SU-DHL-6 (cell line): ENCODE measurements at regions not wholly inside any gene's neighbourhood (a gene's known extent, or its start where the extent isn't known, plus 50 kb on each side); places are given as distances from the start of the nearest gene placed in this dataset.

Source experiments
- H2AFZ ChIP-seq: fragments of 200-600 bp; sonication (generic); 2 replicates; pipeline ENCODE4 v1.6.1; 2014; ENCODE audit warnings: low read depth, mild to moderate bottlenecking, moderate library complexity, mixed read lengths, antibody characterized with exemption, low read length; ENCODE audit not compliant: severe bottlenecking
- H3F3A ChIP-seq: fragments of 200-600 bp; shearing (Covaris generic); 2 replicates; pipeline ENCODE4 v1.6.0; 2016; ENCODE audit warnings: antibody characterized with exemption, mild to moderate bottlenecking; ENCODE audit not compliant: insufficient read depth
- H3K27ac ChIP-seq: fragments of 200-600 bp; sonication (generic); 2 replicates; pipeline ENCODE4 v1.5.1; 2016; ENCODE audit warnings: low read depth, mild to moderate bottlenecking, low read length, moderate library complexity, mixed read lengths
- H3K27me3 ChIP-seq: fragments of 200-600 bp; sonication (generic), shearing (Covaris generic); 2 replicates; pipeline ENCODE4 v1.6.0; 2014; ENCODE audit warnings: mild to moderate bottlenecking, low read length
- H3K36me3 ChIP-seq: fragments of 200-600 bp; sonication (generic); 2 replicates; pipeline ENCODE4 v1.6.1; 2014; ENCODE audit warnings: mild to moderate bottlenecking, low read length, mixed read lengths
- H3K4me2 ChIP-seq: fragments of 300-600, 200-600 bp; shearing (Covaris generic), sonication (generic); 2 replicates; pipeline ENCODE4 v1.6.0; 2014; ENCODE audit warnings: low read length, low read depth, mild to moderate bottlenecking; ENCODE audit not compliant: poor library complexity, severe bottlenecking
- H3K4me3 ChIP-seq: fragments of 200-600 bp; sonication (generic); 2 replicates; pipeline ENCODE4 v1.5.1; 2014; ENCODE audit warnings: antibody characterized with exemption, low read length, mild to moderate bottlenecking, mixed read lengths; ENCODE audit not compliant: insufficient read depth, poor library complexity, severe bottlenecking
- H3K79me2 ChIP-seq: fragments of 200-600 bp; sonication (generic); 2 replicates; pipeline ENCODE4 v1.6.1; 2014; ENCODE audit warnings: mild to moderate bottlenecking, low read length, moderate library complexity; ENCODE audit not compliant: insufficient read depth
- H3K9ac ChIP-seq: fragments of 200-600 bp; sonication (generic); 2 replicates; pipeline ENCODE4 v1.7.0; 2014; ENCODE audit warnings: mild to moderate bottlenecking, low read length
- H3K9me2 ChIP-seq: fragments of 200-600 bp; sonication (generic); replicated peaks from 2 replicates; pipeline ENCODE4 v1.6.1; 2014; ENCODE audit warnings: low read length; ENCODE audit not compliant: insufficient read depth
- H3K9me3 ChIP-seq: fragments of 200-600 bp; sonication (generic); 2 replicates; pipeline ENCODE4 v1.6.1; 2014; ENCODE audit warnings: low read length, mixed read lengths; ENCODE audit not compliant: insufficient read depth
- H4K20me1 ChIP-seq: fragments of 200-600 bp; sonication (generic); 2 replicates; pipeline ENCODE4 v1.6.1; 2014; ENCODE audit warnings: low read depth, mild to moderate bottlenecking, antibody characterized with exemption, low read length, moderate library complexity, mixed read lengths
- EZH2phosphoT487 ChIP-seq: fragments of 200-600 bp; sonication (generic), shearing (Covaris generic); conservative IDR thresholded peaks from 2 replicates; pipeline ENCODE4 v1.6.1; 2018; ENCODE audit warnings: mild to moderate bottlenecking, antibody characterized with exemption, low read length, moderate library complexity, mixed read lengths
- TF ChIP-seq, protein P1 (sequence below): fragments of 200-600 bp; sonication (generic); IDR thresholded peaks from one replicate; pipeline ENCODE4 v1.5.1; 2017; ENCODE audit warnings: antibody characterized with exemption, mild to moderate bottlenecking, low read length, moderate library complexity; ENCODE audit not compliant: insufficient read depth, poor library complexity, severe bottlenecking

GRCh38 chr3:61353382-61353781 lies 102.1 kb upstream of the FHIT start:
- no peak overlapping the region for H3K9ac ChIP-seq
- no peak overlapping the region for H3K27ac ChIP-seq
- TF ChIP-seq, protein P1, sequence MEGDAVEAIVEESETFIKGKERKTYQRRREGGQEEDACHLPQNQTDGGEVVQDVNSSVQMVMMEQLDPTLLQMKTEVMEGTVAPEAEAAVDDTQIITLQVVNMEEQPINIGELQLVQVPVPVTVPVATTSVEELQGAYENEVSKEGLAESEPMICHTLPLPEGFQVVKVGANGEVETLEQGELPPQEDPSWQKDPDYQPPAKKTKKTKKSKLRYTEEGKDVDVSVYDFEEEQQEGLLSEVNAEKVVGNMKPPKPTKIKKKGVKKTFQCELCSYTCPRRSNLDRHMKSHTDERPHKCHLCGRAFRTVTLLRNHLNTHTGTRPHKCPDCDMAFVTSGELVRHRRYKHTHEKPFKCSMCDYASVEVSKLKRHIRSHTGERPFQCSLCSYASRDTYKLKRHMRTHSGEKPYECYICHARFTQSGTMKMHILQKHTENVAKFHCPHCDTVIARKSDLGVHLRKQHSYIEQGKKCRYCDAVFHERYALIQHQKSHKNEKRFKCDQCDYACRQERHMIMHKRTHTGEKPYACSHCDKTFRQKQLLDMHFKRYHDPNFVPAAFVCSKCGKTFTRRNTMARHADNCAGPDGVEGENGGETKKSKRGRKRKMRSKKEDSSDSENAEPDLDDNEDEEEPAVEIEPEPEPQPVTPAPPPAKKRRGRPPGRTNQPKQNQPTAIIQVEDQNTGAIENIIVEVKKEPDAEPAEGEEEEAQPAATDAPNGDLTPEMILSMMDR: no peak
- TF ChIP-seq EZH2phosphoT487: no peak
- H3K4me3 ChIP-seq: no peak overlapping the region
- no peaks in the 10 kb centered on the region for H3K36me3 ChIP-seq
- H2AFZ ChIP-seq: no peak overlapping the region
- no peaks in the 10 kb centered on the region for H3K9me2 ChIP-seq
- no peaks in the 10 kb centered on the region for H3K9me3 ChIP-seq
- no peaks in the 10 kb centered on the region for H4K20me1 ChIP-seq
- H3K27me3 ChIP-seq: no peaks in the 10 kb centered on the region
- no peaks in the 10 kb centered on the region for H3K79me2 ChIP-seq
- no peaks in the 10 kb centered on the region for H3F3A ChIP-seq
- H3K4me2 ChIP-seq: no peak overlapping the region

DNA sequence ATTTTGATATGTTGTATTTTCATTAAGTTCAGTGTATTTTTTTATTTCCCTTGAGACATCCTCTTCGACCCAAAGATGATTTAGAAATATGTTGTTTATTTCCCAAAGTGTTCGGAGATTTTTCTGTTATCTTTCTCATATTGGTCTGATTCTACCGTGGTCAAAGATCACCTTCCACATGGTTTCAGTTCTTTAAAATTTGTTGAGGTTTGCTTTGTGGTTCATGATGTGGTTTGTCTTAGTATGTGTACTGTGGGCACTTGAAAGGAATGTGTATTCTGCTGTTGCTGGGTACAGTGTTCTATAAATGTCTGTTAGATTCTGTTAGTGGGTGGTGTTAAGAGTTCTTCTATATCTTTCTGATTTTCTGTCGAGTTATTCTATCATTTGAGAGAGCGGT lies 103.4 kb upstream of the FHIT start:
- H3K27ac ChIP-seq: no peak overlapping the region
- TF ChIP-seq, protein P1: no peak
- TF ChIP-seq EZH2phosphoT487: no peak

DNA sequence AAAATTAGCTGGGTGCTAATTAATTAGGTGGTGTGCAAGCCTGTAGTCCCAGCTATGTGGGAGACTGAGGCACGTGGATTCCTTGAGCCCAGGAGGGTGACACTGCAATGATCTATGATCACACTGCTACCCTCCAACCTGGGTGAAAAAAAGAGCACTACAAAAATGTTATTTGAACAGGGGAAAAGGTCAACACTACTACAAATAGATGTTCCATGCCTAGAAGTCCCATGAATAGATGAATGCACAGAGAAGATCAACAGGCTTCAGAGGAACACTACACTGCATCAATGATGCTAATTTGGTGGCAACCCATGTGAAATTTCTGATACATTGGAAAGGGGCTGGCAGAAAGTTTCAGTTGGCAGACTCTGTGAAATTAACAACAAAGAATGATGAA lies 105.4 kb upstream of the FHIT start:
- Histone ChIP-seq H3K4me3 (no peak overlapping the region), H4K20me1 (no peaks in the 10 kb centered on the region), H3K79me2 (no peaks in the 10 kb centered on the region), H3K27ac (no peak overlapping the region), H3K9me2 (no peaks in the 10 kb centered on the region), H3K4me2 (no peak overlapping the region), H2AFZ (no peak overlapping the region), H3K9ac (no peak overlapping the region), H3F3A (no peaks in the 10 kb centered on the region), H3K36me3 (no peaks in the 10 kb centered on the region), H3K27me3 (no peaks in the 10 kb centered on the region), H3K9me3 (no peaks in the 10 kb centered on the region)
- TF ChIP-seq, protein P1: no peak
- no peak for TF ChIP-seq EZH2phosphoT487

More for the DNA sequence above, 103.4 kb upstream of the FHIT start:
- Histone ChIP-seq H2AFZ (no peak overlapping the region), H3K9me3 (no peaks in the 10 kb centered on the region), H3K4me2 (no peak overlapping the region), H3K9ac (no peak overlapping the region), H3K27me3 (no peaks in the 10 kb centered on the region), H3K79me2 (no peaks in the 10 kb centered on the region), H3K9me2 (no peaks in the 10 kb centered on the region), H3F3A (no peaks in the 10 kb centered on the region), H3K36me3 (no peaks in the 10 kb centered on the region), H4K20me1 (no peaks in the 10 kb centered on the region), H3K4me3 (no peak overlapping the region)
